Uterus (tissue), 2 donors: ENCODE measurements at regions not wholly inside any gene's neighbourhood (a gene's known extent, or its start where the extent isn't known, plus 50 kb on each side); places are given as distances from the start of the nearest gene placed in this dataset.

ENCODE experiments used
- CTCF ChIP-seq, 4 experiments: fragments of 200-600 bp in 2 of 4; fragments of 450-650 bp in 2 of 4; sonication (generic) in 2 of 4; IDR thresholded peaks; one replicate each; pipeline ENCODE4 v1.5.1; 2016 to 2019; ENCODE audit warnings: antibody characterized with exemption in 4 of 4, mild to moderate bottlenecking in 2 of 4, moderate library complexity in 1 of 4
- POLR2A ChIP-seq, 2 donors: fragments of 450-650 bp; IDR thresholded peaks; one replicate each; pipeline ENCODE4 v1.6.1; 2016; ENCODE audit warnings: antibody characterized with exemption in 2 of 2, mild to moderate bottlenecking in 1 of 2, moderate library complexity in 1 of 2

DNA sequence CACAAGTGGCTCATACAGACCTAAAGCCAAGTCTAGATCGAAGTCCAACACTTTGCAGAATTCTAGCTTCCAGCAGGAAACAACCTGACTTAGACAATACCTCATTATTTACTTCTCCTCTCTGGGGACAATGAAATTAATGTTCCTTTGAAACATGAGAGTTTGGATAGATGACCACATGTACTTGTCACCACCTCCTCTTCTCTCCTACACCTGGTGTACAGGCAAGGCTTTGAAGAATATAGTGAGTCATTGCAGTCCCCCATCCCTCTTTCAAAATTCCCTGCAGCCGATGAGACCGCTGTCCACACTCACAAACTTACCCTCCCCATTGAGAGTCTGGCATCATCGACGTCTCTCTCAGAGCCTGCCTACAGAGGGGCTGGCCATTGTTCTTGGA is 189.0 kb upstream of the HES1 start:
- TF ChIP-seq POLR2A (IDR thresholded peaks at IDR 0.05) (no peak), CTCF (IDR thresholded peaks at IDR 0.05) (no peak)
